Breast epithelium (tissue), 4 donors: ENCODE measurements at regions not wholly inside any gene's neighbourhood (a gene's known extent, or its start where the extent isn't known, plus 50 kb on each side); places are given as distances from the start of the nearest gene placed in this dataset.
"Not testable (repeated sequence)": the region's sequence is repeated elsewhere in the genome, so short reads cannot be mapped to it uniquely, and the experiment has no call there.

Experiments used
- DNase-seq, 2 donors: peaks; one replicate each; pipeline ENCODE4 v3.0.0-alpha.2; 2019; ENCODE audit warnings: low spot score in 2 of 2
- H3K27ac ChIP-seq, 2 donors: fragments of 200-600 bp; sonication (generic) in 1 of 2; one replicate each; pipeline ENCODE4 v1.5.1; 2016 to 2019; ENCODE audit warnings: mild to moderate bottlenecking in 1 of 2
- H3K27me3 ChIP-seq, 2 donors: fragments of 200-600 bp; sonication (generic) in 1 of 2; one replicate each; pipeline versions ENCODE4 v1.5.1 to v1.6.0; 2017 to 2019; ENCODE audit warnings: control low read depth in 1 of 2, mild to moderate bottlenecking in 1 of 2
- H3K36me3 ChIP-seq: fragments of 200-600 bp; one replicate; pipeline ENCODE4 v1.5.1; 2019
- H3K4me1 ChIP-seq, 2 donors: fragments of 200-600 bp; sonication (generic); one replicate each; pipeline ENCODE4 v1.5.1; 2016 to 2019; ENCODE audit warnings: control low read depth in 1 of 2
- H3K4me3 ChIP-seq, 3 donors: fragments of 200-600 bp; sonication (generic); 1 replicate in 2 of 3; 2 replicates in 1 of 3; pipeline ENCODE4 v1.5.1; 2016 to 2019; ENCODE audit warnings: mild to moderate bottlenecking in 3 of 3, moderate library complexity in 2 of 3
- H3K9me3 ChIP-seq, 2 donors: fragments of 200-600 bp; sonication (generic) in 1 of 2; one replicate each; pipeline ENCODE4 v1.5.1; 2016 to 2019; ENCODE audit warnings: control low read depth in 1 of 2
- CTCF ChIP-seq, 3 donors: fragments of 450-650 bp; IDR thresholded peaks; one replicate each; pipeline ENCODE4 v1.5.1; 2016 to 2017; ENCODE audit warnings: antibody characterized with exemption in 3 of 3, mild to moderate bottlenecking in 3 of 3, moderate library complexity in 3 of 3
- POLR2A ChIP-seq: fragments of 450-650 bp; IDR thresholded peaks from one replicate; pipeline ENCODE4 v1.6.1; 2016; ENCODE audit warnings: antibody characterized with exemption, mild to moderate bottlenecking, moderate library complexity
- POLR2AphosphoS5 ChIP-seq, 3 donors: sonication (generic); formaldehyde crosslinking; IDR thresholded peaks; one replicate each; pipeline ENCODE4 v1.6.1; 2017; ENCODE audit warnings: antibody characterized with exemption in 3 of 3
- intact Hi-C: fragments of 100-400 bp; cut with DNase I; formaldehyde crosslinking; loops from one replicate; pipeline ENCODE4 v1.15.1; 2023; ENCODE audit warnings: low total_unique reads

GRCh38 chr12:94916663-94917062, 86.8 kb downstream of the NDUFA12 start:
- TF ChIP-seq POLR2A (no peak), CTCF (IDR thresholded peaks at IDR 0.05) (no peak), POLR2AphosphoS5 (IDR thresholded peaks at IDR 0.05) (no peak)
- Histone ChIP-seq H3K4me1 (no peaks in the 10 kb centered on the region), H3K36me3 (no peaks in the 10 kb centered on the region), H3K27ac (no peak overlapping the region), H3K4me3 (no peak overlapping the region), H3K27me3 (no peaks in the 10 kb centered on the region), H3K9me3 (no peaks in the 10 kb centered on the region)
- DNase-seq = no peak
- intact Hi-C loops = no loop called here

DNA sequence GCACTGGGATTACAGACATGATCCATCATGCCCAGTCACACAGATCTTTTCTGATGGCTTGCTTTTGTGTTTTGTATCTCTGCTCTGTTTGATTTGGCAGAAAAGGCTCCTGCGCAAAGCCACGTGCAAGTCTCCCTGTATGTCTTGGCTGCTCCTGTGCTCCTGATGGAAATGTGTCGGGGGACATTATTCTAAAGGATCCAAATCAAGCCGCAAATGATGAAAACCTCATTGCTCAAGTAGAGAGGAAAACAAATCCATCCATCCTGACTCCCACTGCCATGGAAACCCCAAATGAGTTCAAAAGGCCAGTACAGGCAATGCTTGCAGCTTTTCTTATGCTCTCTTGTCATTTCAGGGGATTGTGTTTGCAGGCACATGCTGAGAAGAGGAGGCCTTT, 93.8 kb downstream of the NDUFA12 start:
- H3K4me1 ChIP-seq = no peaks in the 10 kb centered on the region
- intact Hi-C loops = no loop called here
- H3K9me3 ChIP-seq = peaks cover 0 to 4% of the 10 kb centered on the region in 2 donors
- no peak overlapping the region for H3K27ac ChIP-seq
- no peaks in the 10 kb centered on the region for H3K27me3 ChIP-seq
- no peaks in the 10 kb centered on the region for H3K36me3 ChIP-seq
- DNase-seq = no peak
- H3K4me3 ChIP-seq = no peak overlapping the region
- TF ChIP-seq POLR2A (no peak), POLR2AphosphoS5 (IDR thresholded peaks at IDR 0.05) (no peak), CTCF (IDR thresholded peaks at IDR 0.05) (no peak)

DNA sequence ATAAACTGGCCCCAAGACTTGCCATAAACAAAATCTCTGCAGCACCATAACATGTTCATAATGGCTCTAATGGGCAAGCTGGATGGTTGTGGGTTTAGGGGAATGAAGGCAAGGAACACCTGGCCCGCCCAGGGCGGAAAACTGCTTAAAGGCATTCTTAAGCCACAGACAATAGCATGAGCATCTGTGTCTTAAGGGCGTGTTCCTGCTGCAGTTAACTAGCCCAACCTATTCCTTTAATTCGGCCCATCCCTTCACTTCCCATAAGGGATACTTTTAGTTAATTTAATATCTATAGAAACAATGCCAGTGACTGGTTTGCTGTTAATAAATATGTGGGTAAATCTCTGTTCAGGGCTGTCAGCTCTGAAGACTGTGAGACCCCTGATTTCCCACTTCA, 97.7 kb downstream of the NDUFA12 start:
- DNase-seq, H3K4me1 ChIP-seq, H3K4me3 ChIP-seq, H3K9me3 ChIP-seq, H3K27me3 ChIP-seq, intact Hi-C loops, H3K36me3 ChIP-seq, H3K27ac ChIP-seq: not testable (repeated sequence)

- TF ChIP-seq POLR2A (no peak), CTCF (IDR thresholded peaks at IDR 0.05) (no peak), POLR2AphosphoS5 (IDR thresholded peaks at IDR 0.05) (no peak)
- DNase-seq = no peak
- Histone ChIP-seq H3K4me3 (no peak overlapping the region), H3K27ac (no peak overlapping the region), H3K9me3 (peaks cover 0 to 1% of the 10 kb centered on the region in 2 donors), H3K27me3 (no peaks in the 10 kb centered on the region), H3K4me1 (no peaks in the 10 kb centered on the region), H3K36me3 (no peaks in the 10 kb centered on the region)
- intact Hi-C loops = no loop called here
Measured at GRCh38 chr12:94900496-94900895, 103.0 kb downstream of the NDUFA12 start.

DNA sequence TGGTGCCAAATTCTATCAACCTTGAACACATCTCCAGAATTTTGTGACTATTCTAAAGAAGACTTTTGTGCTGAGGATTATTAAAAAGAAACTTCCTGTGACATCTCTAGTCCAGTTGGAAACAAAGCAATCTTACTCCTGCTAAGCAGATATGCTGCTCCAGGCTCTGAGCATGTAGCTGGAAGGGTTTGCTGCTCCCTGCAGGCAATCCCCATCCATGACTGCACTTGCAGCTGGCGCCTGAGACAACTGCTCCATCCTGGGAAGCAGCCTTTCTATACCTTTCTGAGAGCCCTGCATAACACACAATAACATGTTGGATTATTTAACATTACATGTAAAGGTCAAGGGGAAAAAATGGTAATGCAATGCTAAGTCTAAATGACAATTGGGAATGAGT, 105.1 kb downstream of the NDUFA12 start:
- TF ChIP-seq CTCF (IDR thresholded peaks at IDR 0.05) = no peak
- no peak for TF ChIP-seq POLR2A
- no peak for TF ChIP-seq POLR2AphosphoS5 (IDR thresholded peaks at IDR 0.05)
- H3K4me3 ChIP-seq = no peak overlapping the region
- no peak for DNase-seq
- no peaks in the 10 kb centered on the region for H3K4me1 ChIP-seq
- no peaks in the 10 kb centered on the region for H3K36me3 ChIP-seq
- no peaks in the 10 kb centered on the region for H3K9me3 ChIP-seq
- no peaks in the 10 kb centered on the region for H3K27me3 ChIP-seq
- intact Hi-C loops = no loop called here
- H3K27ac ChIP-seq = no peak overlapping the region
